ENCODE measurements at regions not wholly inside any gene's neighbourhood (a gene's known extent, or its start where the extent isn't known, plus 50 kb on each side); places are given as distances from the start of the nearest gene placed in this dataset.
"Not testable (repeated sequence)": the region's sequence is repeated elsewhere in the genome, so short reads cannot be mapped to it uniquely, and the experiment has no call there.

DNA sequence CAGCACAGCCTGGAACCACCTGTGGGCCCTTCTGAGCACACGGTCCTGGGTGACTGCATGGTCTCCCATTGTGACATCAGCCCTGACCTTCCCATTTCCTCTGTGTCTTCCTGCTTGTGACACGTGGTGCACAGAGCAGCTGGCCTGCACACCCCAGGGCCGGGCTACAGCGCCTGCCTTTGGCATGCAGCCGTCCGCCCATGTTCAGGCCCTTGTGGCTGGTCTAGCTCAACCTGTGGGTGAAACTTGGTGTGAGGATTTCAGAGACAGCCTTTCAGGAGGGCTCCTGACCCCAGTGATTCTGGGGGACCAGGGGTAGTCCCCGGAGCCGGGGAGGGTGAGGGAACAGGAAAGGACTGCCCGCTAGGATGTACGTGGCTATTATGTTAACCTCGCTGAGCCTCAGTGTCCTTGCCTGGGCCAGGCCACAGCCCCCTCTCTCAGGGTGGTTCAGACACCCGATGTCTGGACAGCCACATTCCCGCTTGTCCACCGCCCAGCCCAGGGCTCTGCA is 284.8 kb upstream of the HS6ST1 start:
- Histone ChIP-seq H3K27ac (ENCODE audit: insufficient read depth, low read length) (no peak overlapping the region), H4K20me1 (ENCODE audit: control insufficient read depth, extremely low read depth, insufficient read depth, low read length) (no peaks in the 10 kb centered on the region), H3K4me1 (ENCODE audit: control insufficient read depth, extremely low read depth, insufficient read depth, low read length) (no peaks in the 10 kb centered on the region), H3K4me3 (replicated peaks in 1 of 4; ENCODE audit: control extremely low read depth in 1 of 4, insufficient read depth in 1 of 4, low read depth in 3 of 4, low read length in 4 of 4) (no peak overlapping the region), H3K9me3 (ENCODE audit: control insufficient read depth, insufficient read depth, low read depth, low read length) (no peaks in the 10 kb centered on the region), H3K4me2 (ENCODE audit: extremely low read depth, insufficient read depth, low read length) (no peak overlapping the region), H3K9ac (ENCODE audit: insufficient read depth, low read length) (no peak overlapping the region), H2AFZ (ENCODE audit: low read length) (no peak overlapping the region), H3K27me3 (ENCODE audit: control insufficient read depth, insufficient read depth, low read length) (no peaks in the 10 kb centered on the region), H3K36me3 (ENCODE audit: control insufficient read depth, insufficient read depth, low read length) (no peaks in the 10 kb centered on the region), H3K79me2 (ENCODE audit: control insufficient read depth, insufficient read depth, low read length) (no peaks in the 10 kb centered on the region)
- no peak for DNase-seq (ENCODE audit: low read depth in 2 of 2)
- TF ChIP-seq EZH2 (IDR thresholded peaks at IDR 0.05; ENCODE audit: low read length, missing control alignments) = no peak
- TF ChIP-seq, protein P1, sequence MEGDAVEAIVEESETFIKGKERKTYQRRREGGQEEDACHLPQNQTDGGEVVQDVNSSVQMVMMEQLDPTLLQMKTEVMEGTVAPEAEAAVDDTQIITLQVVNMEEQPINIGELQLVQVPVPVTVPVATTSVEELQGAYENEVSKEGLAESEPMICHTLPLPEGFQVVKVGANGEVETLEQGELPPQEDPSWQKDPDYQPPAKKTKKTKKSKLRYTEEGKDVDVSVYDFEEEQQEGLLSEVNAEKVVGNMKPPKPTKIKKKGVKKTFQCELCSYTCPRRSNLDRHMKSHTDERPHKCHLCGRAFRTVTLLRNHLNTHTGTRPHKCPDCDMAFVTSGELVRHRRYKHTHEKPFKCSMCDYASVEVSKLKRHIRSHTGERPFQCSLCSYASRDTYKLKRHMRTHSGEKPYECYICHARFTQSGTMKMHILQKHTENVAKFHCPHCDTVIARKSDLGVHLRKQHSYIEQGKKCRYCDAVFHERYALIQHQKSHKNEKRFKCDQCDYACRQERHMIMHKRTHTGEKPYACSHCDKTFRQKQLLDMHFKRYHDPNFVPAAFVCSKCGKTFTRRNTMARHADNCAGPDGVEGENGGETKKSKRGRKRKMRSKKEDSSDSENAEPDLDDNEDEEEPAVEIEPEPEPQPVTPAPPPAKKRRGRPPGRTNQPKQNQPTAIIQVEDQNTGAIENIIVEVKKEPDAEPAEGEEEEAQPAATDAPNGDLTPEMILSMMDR (conservative IDR thresholded peaks at IDR 0.05 in 1 of 2, IDR thresholded peaks at IDR 0.05 in 1 of 2; ENCODE audit: low read depth in 1 of 2, low read length in 2 of 2) = no peak

DNA sequence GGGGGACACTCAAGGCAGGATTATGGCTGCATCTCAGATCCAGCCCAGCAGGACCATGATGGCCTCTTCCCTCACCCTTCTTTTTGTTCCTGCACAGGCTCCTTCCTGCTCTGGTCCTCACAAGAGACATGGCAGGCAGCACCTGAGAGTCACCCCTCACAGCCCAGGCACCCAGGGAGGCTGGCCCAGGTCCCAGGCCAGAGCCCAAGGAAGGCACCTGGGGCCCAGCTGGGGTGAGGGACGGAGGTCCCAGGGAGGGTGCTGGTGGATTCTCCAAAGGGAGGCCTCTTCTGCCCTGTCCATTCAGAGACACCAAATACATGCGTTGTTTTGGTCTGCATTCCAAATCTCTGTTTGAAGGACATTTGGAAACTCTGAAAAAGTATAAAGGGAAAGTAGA is 285.4 kb upstream of the HS6ST1 start:
- H3K36me3 ChIP-seq (ENCODE audit: control insufficient read depth, insufficient read depth, low read length) = no peaks in the 10 kb centered on the region
- no peaks in the 10 kb centered on the region for H3K9me3 ChIP-seq (ENCODE audit: control insufficient read depth, insufficient read depth, low read depth, low read length)
- H3K27me3 ChIP-seq (ENCODE audit: control insufficient read depth, insufficient read depth, low read length) = no peaks in the 10 kb centered on the region
- H3K9ac ChIP-seq (ENCODE audit: insufficient read depth, low read length) = no peak overlapping the region
- no peak overlapping the region for H3K27ac ChIP-seq (ENCODE audit: insufficient read depth, low read length)
- H4K20me1 ChIP-seq (ENCODE audit: control insufficient read depth, extremely low read depth, insufficient read depth, low read length) = no peaks in the 10 kb centered on the region
- no peaks in the 10 kb centered on the region for H3K79me2 ChIP-seq (ENCODE audit: control insufficient read depth, insufficient read depth, low read length)
- no peaks in the 10 kb centered on the region for H3K4me1 ChIP-seq (ENCODE audit: control insufficient read depth, extremely low read depth, insufficient read depth, low read length)
- no peak for TF ChIP-seq EZH2 (IDR thresholded peaks at IDR 0.05; ENCODE audit: low read length, missing control alignments)
- TF ChIP-seq, protein P1 (conservative IDR thresholded peaks at IDR 0.05 in 1 of 2, IDR thresholded peaks at IDR 0.05 in 1 of 2; ENCODE audit: low read depth in 1 of 2, low read length in 2 of 2) = no peak
- H3K4me3 ChIP-seq (replicated peaks in 1 of 4; ENCODE audit: control extremely low read depth in 1 of 4, insufficient read depth in 1 of 4, low read depth in 3 of 4, low read length in 4 of 4) = no peak overlapping the region
- no peak overlapping the region for H2AFZ ChIP-seq (ENCODE audit: low read length)
- no peak for DNase-seq (ENCODE audit: low read depth in 2 of 2)
- no peak overlapping the region for H3K4me2 ChIP-seq (ENCODE audit: extremely low read depth, insufficient read depth, low read length)

DNA sequence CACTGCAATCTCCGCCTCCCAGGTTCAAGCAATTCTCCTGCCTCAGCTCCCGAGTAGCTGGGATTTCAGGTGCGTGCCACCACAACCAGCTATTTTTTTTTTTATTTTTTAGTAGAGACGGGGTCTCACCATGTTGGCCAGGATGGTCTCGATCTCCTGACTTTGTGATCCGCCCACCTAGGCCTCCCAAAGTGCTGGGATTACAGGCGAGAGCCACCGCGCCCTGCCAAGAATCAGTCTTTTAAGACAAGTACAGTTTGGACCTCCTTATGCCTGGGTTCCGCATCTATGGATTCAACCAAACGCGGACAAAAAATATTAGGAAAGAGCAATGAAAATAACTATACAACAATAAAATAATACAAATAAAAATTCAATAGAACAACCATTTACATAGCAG is 285.9 kb upstream of the HS6ST1 start:
- H3K4me2 ChIP-seq (ENCODE audit: extremely low read depth, insufficient read depth, low read length); H3K27me3 ChIP-seq (ENCODE audit: control insufficient read depth, insufficient read depth, low read length); H3K9me3 ChIP-seq (ENCODE audit: control insufficient read depth, insufficient read depth, low read depth, low read length); H3K4me1 ChIP-seq (ENCODE audit: control insufficient read depth, extremely low read depth, insufficient read depth, low read length); H2AFZ ChIP-seq (ENCODE audit: low read length); H3K4me3 ChIP-seq (replicated peaks in 1 of 4; ENCODE audit: control extremely low read depth in 1 of 4, insufficient read depth in 1 of 4, low read depth in 3 of 4, low read length in 4 of 4); H4K20me1 ChIP-seq (ENCODE audit: control insufficient read depth, extremely low read depth, insufficient read depth, low read length); H3K36me3 ChIP-seq (ENCODE audit: control insufficient read depth, insufficient read depth, low read length); H3K9ac ChIP-seq (ENCODE audit: insufficient read depth, low read length); H3K79me2 ChIP-seq (ENCODE audit: control insufficient read depth, insufficient read depth, low read length); DNase-seq (ENCODE audit: low read depth in 2 of 2); H3K27ac ChIP-seq (ENCODE audit: insufficient read depth, low read length): not testable (repeated sequence)
